T-helper 2 cell treated with Interferon-gamma antibody and Interleukin-4, amounts not matched to agents 100 ng/mL and 5 ng/mL, for 36 hours (primary cell): ENCODE measurements at regions not wholly inside any gene's neighbourhood (a gene's known extent, or its start where the extent isn't known, plus 50 kb on each side); places are given as distances from the start of the nearest gene placed in this dataset.

Experiments used
- intact Hi-C: fragments of 100-400 bp; cut with micrococcal nuclease; formaldehyde crosslinking; loops from one replicate; pipeline ENCODE4 v1.15.1; 2023

DNA sequence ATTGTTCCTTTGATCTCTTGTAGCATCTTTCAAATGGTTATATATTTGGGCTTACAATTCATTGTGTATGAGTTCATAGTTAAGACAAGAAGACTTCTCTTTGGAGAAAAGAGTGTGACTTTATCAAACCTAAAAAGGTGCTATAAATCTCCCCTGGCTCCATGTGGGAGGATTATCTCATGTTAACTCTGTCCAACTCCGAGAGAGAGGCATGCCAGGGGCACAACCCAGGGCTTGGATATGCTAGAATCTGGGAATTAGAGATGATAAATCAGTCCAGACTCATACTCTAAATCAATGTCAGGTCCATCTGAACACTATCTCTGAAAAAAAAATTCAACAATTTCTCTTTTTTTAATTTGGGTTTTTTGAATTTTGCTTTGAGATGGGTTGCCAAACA is 462.8 kb downstream of the TUSC7 start:
- intact Hi-C loops: no loop called here

- intact Hi-C loops: no loop called here
These were observed 471.6 kb downstream of the TUSC7 start for GRCh38 chr3:117181222-117181621.

DNA sequence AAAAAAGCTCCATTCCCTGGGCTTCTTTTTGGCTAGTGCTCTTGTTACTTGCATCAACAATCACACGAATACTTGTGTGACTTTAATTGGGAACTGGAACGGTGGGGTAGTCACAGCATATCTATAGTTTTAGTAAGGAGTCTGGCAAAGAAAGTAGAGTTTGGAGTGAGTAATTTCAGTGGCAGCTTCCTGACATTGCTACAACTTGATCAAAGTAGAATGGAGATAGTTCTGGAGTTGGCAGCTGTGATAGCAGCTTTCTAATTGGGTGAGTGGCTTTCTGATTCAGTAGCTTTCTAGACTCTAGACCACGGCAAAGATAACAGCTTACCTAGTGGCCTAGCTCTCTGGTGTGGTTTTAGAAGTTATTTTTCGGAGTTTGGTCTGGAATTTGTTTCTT is 475.0 kb downstream of the TUSC7 start:
- intact Hi-C loops: no loop called here

DNA sequence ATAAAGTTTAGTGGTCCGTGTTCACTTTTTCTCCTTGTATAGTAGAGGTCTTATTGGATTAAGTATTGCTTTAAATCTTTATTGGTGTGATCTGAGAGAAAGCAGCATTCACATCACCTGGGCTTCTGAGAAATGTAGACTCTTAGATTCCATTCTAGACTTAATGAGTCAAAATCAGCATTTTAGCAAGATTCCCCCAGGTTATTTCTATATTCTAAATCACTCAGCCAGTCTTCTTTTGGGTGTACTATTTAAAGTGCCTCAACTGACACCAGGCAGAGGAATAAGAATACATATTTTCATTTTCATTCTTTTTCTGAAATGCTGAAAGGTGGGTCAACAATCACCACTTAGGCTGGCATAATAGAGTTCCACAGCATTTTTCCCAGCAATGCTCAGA is 481.7 kb downstream of the TUSC7 start:
- intact Hi-C loops: no loop called here

GRCh38 chr3:117192888-117193287 is 483.3 kb downstream of the TUSC7 start:
- intact Hi-C loops: no loop called here

GRCh38 chr3:117193390-117193789 is 483.8 kb downstream of the TUSC7 start:
- intact Hi-C loops: no loop called here

GRCh38 chr3:117195034-117195433 is 485.5 kb downstream of the TUSC7 start:
- intact Hi-C loops: no loop called here

DNA sequence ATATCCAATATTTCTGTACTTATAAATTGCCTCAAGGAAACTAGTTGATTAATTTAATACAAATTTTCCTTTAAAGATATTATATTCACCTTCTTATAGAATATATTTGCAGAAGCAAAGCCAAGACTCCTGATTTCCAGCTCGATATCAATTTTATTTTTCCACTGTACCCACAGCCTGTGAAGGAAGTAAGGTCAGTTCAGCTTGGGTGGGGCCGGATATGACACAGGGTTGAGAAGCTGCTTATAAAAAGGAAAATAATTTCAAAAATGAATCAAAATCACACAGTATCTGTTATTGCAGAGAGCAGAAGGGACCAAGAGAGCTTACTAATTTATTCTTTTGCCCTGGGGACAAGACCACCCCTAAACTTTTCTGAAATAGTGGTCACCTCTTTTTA is 491.4 kb downstream of the TUSC7 start:
- intact Hi-C loops: no loop called here

DNA sequence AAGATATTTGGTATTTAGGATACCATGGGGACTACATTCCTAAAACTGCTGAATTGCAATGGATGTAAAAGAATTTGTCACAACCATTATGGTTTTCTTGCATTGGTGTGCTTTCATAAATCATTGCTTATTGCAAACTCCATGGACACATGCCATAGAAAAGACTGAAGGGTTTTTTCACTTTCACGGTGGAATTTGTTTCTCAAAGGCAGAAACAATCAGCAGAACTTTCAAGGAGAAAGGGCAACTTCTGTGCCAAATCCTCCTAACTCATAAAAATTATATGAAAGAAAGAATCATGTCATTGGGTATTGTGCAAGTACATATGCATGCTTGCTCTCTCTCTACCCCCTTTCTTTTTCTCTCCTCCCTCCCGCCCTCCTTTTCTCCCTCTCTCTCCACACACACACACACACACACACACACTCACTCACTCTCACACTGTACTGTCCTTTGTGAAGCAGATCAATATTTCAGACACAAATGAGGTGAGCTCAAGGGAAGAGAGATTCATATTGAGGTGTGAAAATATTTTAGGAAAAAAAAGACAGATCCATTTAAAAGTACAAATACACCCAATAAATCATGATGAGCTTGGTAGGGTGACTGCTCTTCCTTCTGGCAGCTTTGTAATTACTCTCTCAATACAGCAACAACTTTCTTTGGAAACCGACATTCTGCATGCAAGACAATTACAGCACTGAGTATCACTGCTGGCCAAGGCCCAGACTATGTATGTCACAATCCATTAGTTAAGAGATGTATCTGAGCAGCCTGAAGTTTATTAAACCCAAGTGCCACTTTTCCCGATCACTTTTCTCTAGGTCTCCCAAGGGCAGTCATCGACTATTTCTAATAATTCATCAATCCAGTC is 492.6 kb downstream of the TUSC7 start:
- intact Hi-C loops: no loop called here

GRCh38 chr3:117217355-117217754 is 507.8 kb downstream of the TUSC7 start:
- intact Hi-C loops: no loop called here

DNA sequence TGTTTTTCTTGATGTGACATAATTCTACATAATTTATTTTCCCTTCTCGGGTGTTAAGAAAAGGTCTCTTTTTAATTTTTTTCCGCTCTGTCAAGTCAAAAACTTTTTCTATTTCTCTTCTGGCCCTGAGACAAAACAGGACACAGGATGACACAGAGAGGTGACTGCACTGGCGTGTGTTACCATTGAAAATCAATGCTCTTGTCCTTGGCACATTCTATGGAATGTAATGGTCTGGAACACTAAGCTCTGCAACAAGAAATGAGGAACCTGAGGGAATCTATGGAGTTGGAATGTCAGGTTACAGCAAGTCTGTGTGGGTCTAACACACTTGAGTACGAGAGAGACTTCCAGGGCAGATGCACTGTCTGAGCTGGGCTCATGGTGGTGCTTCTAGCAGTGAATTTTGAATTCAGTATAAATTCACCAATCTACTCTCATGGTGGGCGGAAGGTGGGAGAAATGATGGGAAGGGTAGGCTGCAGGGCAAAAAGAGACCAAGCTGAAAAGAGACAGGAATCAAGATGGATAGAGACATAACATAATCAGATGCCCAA is 508.3 kb downstream of the TUSC7 start:
- intact Hi-C loops: no loop called here

DNA sequence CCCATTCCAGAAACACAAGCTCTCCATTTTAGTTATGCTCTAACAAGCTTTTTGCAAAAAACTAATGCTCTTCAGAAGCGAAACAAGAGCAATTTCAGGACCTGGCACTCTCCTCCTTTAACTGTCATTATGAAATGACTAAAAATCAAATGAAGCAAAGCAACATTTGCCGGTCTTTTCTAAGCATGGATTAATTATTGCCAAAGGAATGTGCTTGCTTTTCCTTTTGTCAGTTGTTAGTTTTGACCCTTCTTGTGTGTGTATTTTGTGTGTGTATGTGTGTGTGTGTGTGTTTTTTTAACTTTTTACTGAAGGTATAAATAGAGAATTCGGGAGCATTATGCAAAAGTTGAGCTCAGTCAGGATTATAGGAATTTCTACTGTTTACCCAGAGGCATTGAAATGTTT is 509.1 kb downstream of the TUSC7 start:
- intact Hi-C loops: no loop called here

DNA sequence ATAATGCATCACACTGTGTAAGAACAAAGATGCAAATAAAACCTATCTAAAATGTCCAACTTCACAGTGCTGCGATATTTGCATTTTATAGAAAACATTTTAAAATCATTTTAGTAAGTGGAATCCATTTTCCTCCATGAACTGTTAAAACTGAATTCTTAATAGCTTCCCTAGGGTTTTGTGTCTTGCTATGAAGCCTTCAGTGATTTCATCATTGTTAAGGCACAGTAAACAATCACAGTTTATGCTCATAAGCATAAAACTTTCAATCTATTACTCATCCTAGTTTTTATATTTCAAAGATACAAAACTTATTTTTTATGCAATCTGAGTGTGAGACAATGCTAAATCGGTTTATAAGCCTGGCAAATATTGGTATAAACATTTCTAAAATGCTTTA is 509.7 kb downstream of the TUSC7 start:
- intact Hi-C loops: no loop called here

DNA sequence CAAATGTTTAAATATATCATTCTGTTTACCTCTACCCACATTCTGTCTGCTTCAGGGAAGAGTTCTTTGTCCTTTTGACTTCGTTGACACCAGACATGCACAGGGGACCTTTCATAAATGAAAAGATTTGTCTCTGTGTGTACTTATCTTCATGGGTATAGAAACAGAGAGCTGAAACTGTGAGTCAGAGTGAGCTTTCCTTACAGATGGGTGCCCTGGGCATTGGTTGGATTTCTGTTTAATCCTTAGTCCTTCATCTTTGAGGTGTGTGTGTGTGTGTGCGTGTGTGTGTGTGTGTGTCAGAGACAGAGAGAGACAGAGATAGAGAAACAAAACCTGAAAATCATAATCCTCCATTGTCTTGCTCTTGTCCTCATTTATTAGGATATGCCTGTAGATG is 517.4 kb downstream of the TUSC7 start:
- intact Hi-C loops: no loop called here

DNA sequence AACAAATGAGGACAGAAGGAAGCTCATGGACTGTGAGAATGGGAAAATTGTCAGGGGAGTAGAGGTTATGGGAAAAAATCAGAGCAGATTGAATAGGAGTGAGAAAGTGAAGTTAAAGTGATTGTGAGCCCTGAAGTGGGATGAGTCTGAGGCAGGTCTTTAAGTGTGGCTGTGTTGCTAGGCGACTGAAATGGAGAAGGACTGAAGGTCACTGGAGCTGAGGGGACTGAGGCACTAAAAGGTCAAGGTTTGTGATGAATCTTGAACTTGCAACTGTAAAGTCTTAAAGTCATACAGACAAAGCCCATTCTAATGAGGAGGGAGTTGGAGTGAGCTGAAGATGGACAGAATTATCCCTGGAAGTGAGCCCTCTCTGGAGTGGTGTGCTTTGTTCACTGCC is 518.9 kb downstream of the TUSC7 start:
- intact Hi-C loops: no loop called here

DNA sequence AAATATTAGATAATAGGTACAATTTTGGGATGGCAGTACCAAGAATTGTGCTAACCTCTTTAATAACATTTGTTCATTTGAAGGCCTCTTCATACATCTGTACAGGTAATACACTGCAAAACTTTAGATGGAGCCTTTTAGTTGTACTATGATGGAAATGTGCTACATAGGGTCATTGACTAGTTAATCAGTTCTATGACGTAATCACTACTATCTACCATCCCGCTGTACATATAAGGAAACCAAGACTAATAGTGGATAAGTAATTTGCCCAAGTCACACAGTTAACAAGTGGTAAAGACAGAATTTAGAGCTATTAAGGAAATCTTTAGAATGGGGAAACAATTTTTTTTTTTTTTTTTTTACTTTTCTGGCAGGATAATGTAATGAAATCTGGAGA is 521.3 kb downstream of the TUSC7 start:
- intact Hi-C loops: no loop called here

GRCh38 chr3:117234331-117234730 is 524.8 kb downstream of the TUSC7 start:
- intact Hi-C loops: no loop called here

DNA sequence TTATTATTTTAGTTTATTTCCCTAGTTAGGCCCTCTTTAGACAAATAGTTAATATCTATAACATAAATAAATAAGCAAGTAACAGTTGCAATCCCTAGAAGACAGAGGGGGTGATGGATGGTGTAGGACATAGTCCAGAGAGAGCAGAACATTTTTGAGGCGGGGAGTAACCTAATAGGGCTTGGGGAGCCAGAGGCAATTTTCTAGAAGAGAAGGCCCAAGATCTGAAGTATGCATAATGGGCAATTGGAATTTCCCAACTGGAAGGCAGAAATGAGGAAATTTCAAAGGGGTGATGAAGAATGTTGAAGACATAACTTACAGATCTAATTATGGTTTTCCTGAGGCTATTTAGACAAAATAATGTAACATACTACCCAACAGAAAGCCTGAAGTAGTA is 525.7 kb downstream of the TUSC7 start:
- intact Hi-C loops: no loop called here

DNA sequence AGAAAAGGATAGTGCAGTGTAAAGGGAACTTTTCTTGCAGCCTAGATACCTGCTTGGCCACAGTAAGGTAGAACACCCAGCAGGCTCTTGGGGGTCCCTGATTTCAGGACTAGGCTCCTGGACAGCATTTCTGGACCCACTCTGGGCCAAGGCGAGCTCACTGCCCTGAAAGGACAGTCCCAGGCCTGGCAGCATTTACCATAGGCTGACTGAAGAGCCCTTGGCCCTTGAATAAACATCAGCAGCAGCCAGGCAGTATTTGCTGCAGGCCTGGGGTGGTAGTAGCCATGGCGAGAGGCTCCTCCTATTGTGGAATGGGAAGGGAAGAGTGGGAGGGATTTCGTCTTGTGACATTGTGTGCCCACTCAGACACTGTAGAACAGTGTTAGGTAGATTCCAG is 529.2 kb downstream of the TUSC7 start:
- intact Hi-C loops: no loop called here

DNA sequence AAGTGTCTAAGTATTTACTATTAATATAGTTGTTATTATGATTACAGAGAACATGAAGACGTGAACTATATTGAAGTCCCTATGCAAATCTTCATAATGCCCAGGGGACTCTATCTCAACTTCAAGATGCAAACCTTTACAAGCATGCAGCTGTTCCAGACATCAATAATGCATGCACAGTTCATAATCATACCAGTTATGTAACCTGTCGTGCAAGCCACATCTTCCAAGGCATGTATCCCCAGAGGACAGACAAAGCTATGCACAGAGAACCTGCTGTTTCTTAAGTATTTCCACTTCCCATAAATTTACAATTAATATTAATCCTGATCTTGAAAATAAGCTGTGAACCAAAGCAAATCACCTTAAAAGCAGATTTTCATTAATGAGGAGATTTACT is 534.1 kb downstream of the TUSC7 start:
- intact Hi-C loops: no loop called here

GRCh38 chr3:117246771-117247555 is 537.4 kb downstream of the TUSC7 start:
- intact Hi-C loops: no loop called here

DNA sequence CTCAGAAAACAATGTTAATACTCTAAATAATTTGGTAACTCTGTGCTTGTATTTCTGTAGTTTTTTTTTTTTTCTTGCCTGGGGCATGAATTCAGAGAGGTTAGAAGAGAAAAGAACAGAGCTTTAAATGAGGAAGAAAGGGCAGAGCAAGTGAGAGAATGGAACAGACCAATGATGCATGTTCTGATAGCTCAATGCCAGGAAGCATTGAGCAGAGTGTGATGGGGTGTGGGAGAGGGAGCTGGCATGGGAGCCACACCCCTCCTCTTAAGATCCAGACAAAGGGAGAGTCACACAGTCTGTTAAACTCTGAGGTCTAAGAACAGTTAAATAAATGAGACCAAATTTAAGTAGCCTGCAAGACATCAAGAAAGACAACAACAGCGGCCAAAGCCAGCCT is 538.6 kb downstream of the TUSC7 start:
- intact Hi-C loops: no loop called here
